C4-2B (cell line): ENCODE measurements at regions not wholly inside any gene's neighbourhood (a gene's known extent, or its start where the extent isn't known, plus 50 kb on each side); places are given as distances from the start of the nearest gene placed in this dataset.
"Not testable (repeated sequence)": the region's sequence is repeated elsewhere in the genome, so short reads cannot be mapped to it uniquely, and the experiment has no call there.

Experiments used
- H3K27ac ChIP-seq: fragments of 450-650 bp; 2 replicates; pipeline ENCODE4 v1.5.1; 2017
- CTCF ChIP-seq: fragments of 450-650 bp; conservative IDR thresholded peaks from 2 replicates; pipeline ENCODE4 v1.5.1; 2017; ENCODE audit warnings: mild to moderate bottlenecking
- ZFX ChIP-seq: fragments of 450-650 bp; IDR thresholded peaks from 2 replicates; pipeline ENCODE4 v1.6.1; 2017

- TF ChIP-seq CTCF = no peak
- no peak for TF ChIP-seq ZFX
- no peak overlapping the region for H3K27ac ChIP-seq
Observed at GRCh38 chr13:76600081-76600480, 286.1 kb downstream of the KCTD12 start.

- H3K27ac ChIP-seq = no peak overlapping the region
- TF ChIP-seq ZFX (no peak), CTCF (no peak)
Observed at GRCh38 chr13:76597868-76598267, 288.3 kb downstream of the KCTD12 start.

- H3K27ac ChIP-seq = no peak overlapping the region
- TF ChIP-seq ZFX (no peak), CTCF (no peak)
Observed at GRCh38 chr13:76596216-76596615, 290.0 kb downstream of the KCTD12 start.

GRCh38 chr13:76594435-76594834 is 291.8 kb downstream of the KCTD12 start:
- TF ChIP-seq ZFX (no peak), CTCF (no peak)
- H3K27ac ChIP-seq = no peak overlapping the region

- no peak for TF ChIP-seq ZFX
- no peak for TF ChIP-seq CTCF
- no peak overlapping the region for H3K27ac ChIP-seq
Observed at GRCh38 chr13:76586842-76587241, 299.4 kb downstream of the KCTD12 start.

- no peak overlapping the region for H3K27ac ChIP-seq
- TF ChIP-seq CTCF = no peak
- TF ChIP-seq ZFX = no peak
Observed at GRCh38 chr13:76579701-76580100, 306.5 kb downstream of the KCTD12 start.

GRCh38 chr13:76575634-76576033 is 310.6 kb downstream of the KCTD12 start:
- not testable (repeated sequence) for H3K27ac ChIP-seq

- TF ChIP-seq ZFX = no peak
- no peak for TF ChIP-seq CTCF
- no peak overlapping the region for H3K27ac ChIP-seq
Observed at GRCh38 chr13:76570510-76570971, 315.7 kb downstream of the KCTD12 start.
